ENCODE measurements at regions not wholly inside any gene's neighbourhood (a gene's known extent, or its start where the extent isn't known, plus 50 kb on each side); places are given as distances from the start of the nearest gene placed in this dataset.

- H3K27ac ChIP-seq (ENCODE audit: extremely low read depth, low read depth, low read length): no peak overlapping the region
- no peaks in the 10 kb centered on the region for H3K36me3 ChIP-seq (ENCODE audit: control insufficient read depth in 2 of 2, insufficient read depth in 1 of 2, low read length in 2 of 2)
- H3K4me3 ChIP-seq (ENCODE audit: low read depth, low read length): no peak overlapping the region
- H3K9me3 ChIP-seq (ENCODE audit: control insufficient read depth, insufficient read depth, low read depth, low read length): no peaks in the 10 kb centered on the region
- TF ChIP-seq ZNF132 (tag by site-specific recombination; IDR thresholded peaks at IDR 0.05; ENCODE audit: borderline replicate concordance) (no peak), YY1 (tag by site-specific recombination; IDR thresholded peaks at IDR 0.05) (no peak), TSHZ1 (tag by site-specific recombination; IDR thresholded peaks at IDR 0.05; ENCODE audit: borderline replicate concordance) (no peak), REPIN1 (tag by site-specific recombination; IDR thresholded peaks at IDR 0.05; ENCODE audit: low read depth) (no peak), ZNF23 (tag by site-specific recombination; IDR thresholded peaks at IDR 0.05; ENCODE audit: borderline replicate concordance) (no peak), ZNF133 (tag by site-specific recombination; IDR thresholded peaks at IDR 0.05) (no peak)
- CTCF ChIA-PET: no interaction called here
- H3K4me1 ChIP-seq (ENCODE audit: control insufficient read depth, insufficient read depth, low read length): no peaks in the 10 kb centered on the region
- POLR2A ChIA-PET: no interaction called here
Observed at GRCh38 chr13:56561327-56561726, 579.4 kb upstream of the PRR20A start.

- Histone ChIP-seq H3K36me3 (ENCODE audit: control insufficient read depth in 2 of 2, insufficient read depth in 1 of 2, low read length in 2 of 2) (no peaks in the 10 kb centered on the region), H3K4me3 (ENCODE audit: low read depth, low read length) (no peak overlapping the region), H3K9me3 (ENCODE audit: control insufficient read depth, insufficient read depth, low read depth, low read length) (no peaks in the 10 kb centered on the region), H3K27ac (ENCODE audit: extremely low read depth, low read depth, low read length) (no peak overlapping the region), H3K4me1 (ENCODE audit: control insufficient read depth, insufficient read depth, low read length) (no peaks in the 10 kb centered on the region)
- POLR2A ChIA-PET: no interaction called here
- TF ChIP-seq, protein P1, sequence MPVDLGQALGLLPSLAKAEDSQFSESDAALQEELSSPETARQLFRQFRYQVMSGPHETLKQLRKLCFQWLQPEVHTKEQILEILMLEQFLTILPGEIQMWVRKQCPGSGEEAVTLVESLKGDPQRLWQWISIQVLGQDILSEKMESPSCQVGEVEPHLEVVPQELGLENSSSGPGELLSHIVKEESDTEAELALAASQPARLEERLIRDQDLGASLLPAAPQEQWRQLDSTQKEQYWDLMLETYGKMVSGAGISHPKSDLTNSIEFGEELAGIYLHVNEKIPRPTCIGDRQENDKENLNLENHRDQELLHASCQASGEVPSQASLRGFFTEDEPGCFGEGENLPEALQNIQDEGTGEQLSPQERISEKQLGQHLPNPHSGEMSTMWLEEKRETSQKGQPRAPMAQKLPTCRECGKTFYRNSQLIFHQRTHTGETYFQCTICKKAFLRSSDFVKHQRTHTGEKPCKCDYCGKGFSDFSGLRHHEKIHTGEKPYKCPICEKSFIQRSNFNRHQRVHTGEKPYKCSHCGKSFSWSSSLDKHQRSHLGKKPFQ (tag by site-specific recombination; IDR thresholded peaks at IDR 0.05): no peak
- TF ChIP-seq ZNF555 (tag by site-specific recombination; conservative IDR thresholded peaks at IDR 0.05) (no peak), GLI2 (tag by site-specific recombination; IDR thresholded peaks at IDR 0.05; ENCODE audit: borderline replicate concordance, low read depth) (no peak), ZNF157 (tag by site-specific recombination; IDR thresholded peaks at IDR 0.05) (no peak), ZNF529 (tag by site-specific recombination; IDR thresholded peaks at IDR 0.05; ENCODE audit: insufficient replicate concordance) (no peak), GLI4 (tag by site-specific recombination; IDR thresholded peaks at IDR 0.05) (no peak), ZNF791 (tag by site-specific recombination; IDR thresholded peaks at IDR 0.05) (no peak), RBAK (tag by site-specific recombination; IDR thresholded peaks at IDR 0.05) (no peak), ZNF610 (tag by site-specific recombination; IDR thresholded peaks at IDR 0.05; ENCODE audit: borderline replicate concordance) (no peak), YY1 (tag by site-specific recombination; IDR thresholded peaks at IDR 0.05) (no peak), TCF7L2 (IDR thresholded peaks at IDR 0.05; ENCODE audit: borderline replicate concordance, low read depth, low read length) (no peak), ZFP37 (tag by site-specific recombination; IDR thresholded peaks at IDR 0.05) (no peak), SP2 (tag by site-specific recombination; IDR thresholded peaks at IDR 0.05) (no peak), ZBTB6 (tag by site-specific recombination; IDR thresholded peaks at IDR 0.05) (no peak), ZNF701 (tag by site-specific recombination; IDR thresholded peaks at IDR 0.05) (no peak), ZNF664 (tag by site-specific recombination; IDR thresholded peaks at IDR 0.05) (no peak)
- TF ChIP-seq, protein P2, sequence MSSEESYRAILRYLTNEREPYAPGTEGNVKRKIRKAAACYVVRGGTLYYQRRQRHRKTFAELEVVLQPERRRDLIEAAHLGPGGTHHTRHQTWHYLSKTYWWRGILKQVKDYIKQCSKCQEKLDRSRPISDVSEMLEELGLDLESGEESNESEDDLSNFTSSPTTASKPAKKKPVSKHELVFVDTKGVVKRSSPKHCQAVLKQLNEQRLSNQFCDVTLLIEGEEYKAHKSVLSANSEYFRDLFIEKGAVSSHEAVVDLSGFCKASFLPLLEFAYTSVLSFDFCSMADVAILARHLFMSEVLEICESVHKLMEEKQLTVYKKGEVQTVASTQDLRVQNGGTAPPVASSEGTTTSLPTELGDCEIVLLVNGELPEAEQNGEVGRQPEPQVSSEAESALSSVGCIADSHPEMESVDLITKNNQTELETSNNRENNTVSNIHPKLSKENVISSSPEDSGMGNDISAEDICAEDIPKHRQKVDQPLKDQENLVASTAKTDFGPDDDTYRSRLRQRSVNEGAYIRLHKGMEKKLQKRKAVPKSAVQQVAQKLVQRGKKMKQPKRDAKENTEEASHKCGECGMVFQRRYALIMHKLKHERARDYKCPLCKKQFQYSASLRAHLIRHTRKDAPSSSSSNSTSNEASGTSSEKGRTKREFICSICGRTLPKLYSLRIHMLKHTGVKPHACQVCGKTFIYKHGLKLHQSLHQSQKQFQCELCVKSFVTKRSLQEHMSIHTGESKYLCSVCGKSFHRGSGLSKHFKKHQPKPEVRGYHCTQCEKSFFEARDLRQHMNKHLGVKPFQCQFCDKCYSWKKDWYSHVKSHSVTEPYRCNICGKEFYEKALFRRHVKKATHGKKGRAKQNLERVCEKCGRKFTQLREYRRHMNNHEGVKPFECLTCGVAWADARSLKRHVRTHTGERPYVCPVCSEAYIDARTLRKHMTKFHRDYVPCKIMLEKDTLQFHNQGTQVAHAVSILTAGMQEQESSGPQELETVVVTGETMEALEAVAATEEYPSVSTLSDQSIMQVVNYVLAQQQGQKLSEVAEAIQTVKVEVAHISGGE (tag by site-specific recombination; conservative IDR thresholded peaks at IDR 0.05; ENCODE audit: low read depth): no peak
- TF ChIP-seq, protein P3, sequence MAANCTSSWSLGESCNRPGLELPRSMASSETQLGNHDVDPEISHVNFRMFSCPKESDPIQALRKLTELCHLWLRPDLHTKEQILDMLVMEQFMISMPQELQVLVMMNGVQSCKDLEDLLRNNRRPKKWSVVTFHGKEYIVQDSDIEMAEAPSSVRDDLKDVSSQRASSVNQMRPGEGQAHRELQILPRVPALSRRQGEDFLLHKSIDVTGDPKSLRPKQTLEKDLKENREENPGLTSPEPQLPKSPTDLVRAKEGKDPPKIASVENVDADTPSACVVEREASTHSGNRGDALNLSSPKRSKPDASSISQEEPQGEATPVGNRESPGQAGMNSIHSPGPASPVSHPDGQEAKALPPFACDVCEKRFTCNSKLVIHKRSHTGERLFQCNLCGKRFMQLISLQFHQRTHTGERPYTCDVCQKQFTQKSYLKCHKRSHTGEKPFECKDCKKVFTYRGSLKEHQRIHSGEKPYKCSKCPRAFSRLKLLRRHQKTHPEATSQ (tag by site-specific recombination; IDR thresholded peaks at IDR 0.05): no peak
- TF ChIP-seq, protein P4, sequence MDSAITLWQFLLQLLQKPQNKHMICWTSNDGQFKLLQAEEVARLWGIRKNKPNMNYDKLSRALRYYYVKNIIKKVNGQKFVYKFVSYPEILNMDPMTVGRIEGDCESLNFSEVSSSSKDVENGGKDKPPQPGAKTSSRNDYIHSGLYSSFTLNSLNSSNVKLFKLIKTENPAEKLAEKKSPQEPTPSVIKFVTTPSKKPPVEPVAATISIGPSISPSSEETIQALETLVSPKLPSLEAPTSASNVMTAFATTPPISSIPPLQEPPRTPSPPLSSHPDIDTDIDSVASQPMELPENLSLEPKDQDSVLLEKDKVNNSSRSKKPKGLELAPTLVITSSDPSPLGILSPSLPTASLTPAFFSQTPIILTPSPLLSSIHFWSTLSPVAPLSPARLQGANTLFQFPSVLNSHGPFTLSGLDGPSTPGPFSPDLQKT (IDR thresholded peaks at IDR 0.05; ENCODE audit: borderline replicate concordance, low read depth, low read length): no peak
- CTCF ChIA-PET: no interaction called here
Observed at GRCh38 chr13:56563663-56564062, 577.1 kb upstream of the PRR20A start.
